Ovary (tissue), 7 donors: ENCODE measurements at regions not wholly inside any gene's neighbourhood (a gene's known extent, or its start where the extent isn't known, plus 50 kb on each side); places are given as distances from the start of the nearest gene placed in this dataset.
"Not testable (repeated sequence)": the region's sequence is repeated elsewhere in the genome, so short reads cannot be mapped to it uniquely, and the experiment has no call there.

Experiments
- DNase-seq, 5 donors: peaks; one replicate each; pipeline ENCODE4 v3.0.0-alpha.2; 2019 to 2020
- H3K27ac ChIP-seq, 2 donors: fragments of 200-600 bp; one replicate each; pipeline versions ENCODE4 v1.5.1 to v1.8.0; 2019 to 2022
- H3K27me3 ChIP-seq: fragments of 200-600 bp; one replicate; pipeline ENCODE4 v1.8.0; 2022
- H3K36me3 ChIP-seq: fragments of 200-600 bp; sonication (generic); one replicate; pipeline ENCODE4 v1.5.1; 2019
- H3K4me1 ChIP-seq: one replicate; pipeline ENCODE4 v1.8.1; 2013; ENCODE audit warnings: mild to moderate bottlenecking, moderate library complexity; ENCODE audit not compliant: insufficient read depth
- H3K4me3 ChIP-seq: fragments of 200-600 bp; sonication (generic); one replicate; pipeline ENCODE4 v1.5.1; 2017
- H3K9me3 ChIP-seq, 2 donors: fragments of 200-600 bp in 1 of 2; sonication (generic) in 1 of 2; one replicate each; pipeline versions ENCODE4 v1.5.1 to v1.8.1; 2013 to 2019; ENCODE audit warnings: mild to moderate bottlenecking in 1 of 2, moderate library complexity in 1 of 2
- CTCF ChIP-seq, 3 donors: fragments of 450-650 bp in 2 of 3; fragments of 200-600 bp in 1 of 3; IDR thresholded peaks; one replicate each; pipeline versions ENCODE4 v1.5.1 to v1.8.0; 2016 to 2022; ENCODE audit warnings: antibody characterized with exemption in 3 of 3, mild to moderate bottlenecking in 1 of 3
- EP300 ChIP-seq: sonication (generic); formaldehyde crosslinking; IDR thresholded peaks from one replicate; pipeline ENCODE4 v1.6.1; 2017; ENCODE audit warnings: antibody characterized with exemption
- POLR2A ChIP-seq: fragments of 450-650 bp; IDR thresholded peaks from one replicate; pipeline ENCODE4 v1.6.1; 2017; ENCODE audit warnings: antibody characterized with exemption, mild to moderate bottlenecking, moderate library complexity
- WGBS, 3 donors: extraction: QIAGEN DNeasy Blood & Tissue Kit in 1 of 3; methylation state at CpG; one replicate each; pipeline versions ENCODE4 v1.1.5 to v1.1.7; 2013 to 2017; 5-methylcytosine and 5-hydroxymethylcytosine counted together
- intact Hi-C, 4 donors: fragments of 100-400 bp; cut with DNase I; formaldehyde crosslinking; loops; one replicate each; pipeline versions ENCODE4 v1.11.0 to v1.15.1; 2022 to 2023
- donor health status: DM: no; HTN: no; CAD: no; lungs with moderate emphysema.
- donor health status: DM: no; HTN: no; CAD: no.
- donor health status: Bipolar disorder and iron deficiency.
- donor health status: DM: no; HTN: no; CAD: no.
- donor health status: DM: yes; HTN: yes; CAD: no.

- H3K9me3 ChIP-seq: no peaks in the 10 kb centered on the region
- intact Hi-C loops: loop anchor here in 1 of 4 donors (10.0 kb wide), 2 partner anchors 411 to 429 kb away; partner anchors contain the start of gene NXPH2
- TF ChIP-seq EP300: no peak
- peak; percentile 32 to 72 (median 63) for TF ChIP-seq CTCF (IDR thresholded peaks at IDR 0.05)
- H3K27me3 ChIP-seq: no peaks in the 10 kb centered on the region
- no peaks in the 10 kb centered on the region for H3K36me3 ChIP-seq
- no peak overlapping the region for H3K4me3 ChIP-seq
- 64 to 87% (median 69%) methylated on average over 1 of the region's 1 CpG for WGBS, 3 donors
- no peak overlapping the region for H3K27ac ChIP-seq
- H3K4me1 ChIP-seq: no peaks in the 10 kb centered on the region
- peak in 1 of 5 donors; percentile 35 for DNase-seq
Measured at GRCh38 chr2:138373993-138374408, 127.6 kb upstream of the SPOPL start.

GRCh38 chr2:138381373-138381772, 120.2 kb upstream of the SPOPL start:
- intact Hi-C loops: no loop called here
- no peak for DNase-seq
- Histone ChIP-seq H3K4me3 (no peak overlapping the region), H3K27me3 (no peaks in the 10 kb centered on the region), H3K9me3 (no peaks in the 10 kb centered on the region), H3K36me3 (no peaks in the 10 kb centered on the region), H3K4me1 (no peaks in the 10 kb centered on the region), H3K27ac (no peak overlapping the region)
- no peak for TF ChIP-seq POLR2A
- no peak for TF ChIP-seq EP300
- TF ChIP-seq CTCF (IDR thresholded peaks at IDR 0.05): no peak

- 90 to 94% (median 91%) methylated on average over 1 of the region's 1 CpG for WGBS, 3 donors
- Histone ChIP-seq H3K36me3 (no peaks in the 10 kb centered on the region), H3K4me3 (no peak overlapping the region), H3K27ac (no peak overlapping the region), H3K4me1 (no peaks in the 10 kb centered on the region), H3K9me3 (no peaks in the 10 kb centered on the region), H3K27me3 (no peaks in the 10 kb centered on the region)
- intact Hi-C loops: no loop called here
- DNase-seq: no peak
- TF ChIP-seq POLR2A (no peak), CTCF (IDR thresholded peaks at IDR 0.05) (no peak), EP300 (no peak)
Measured at GRCh38 chr2:138382672-138383071, 118.9 kb upstream of the SPOPL start.

GRCh38 chr2:138386191-138386590, 115.4 kb upstream of the SPOPL start:
- H3K9me3 ChIP-seq, H3K36me3 ChIP-seq, H3K27me3 ChIP-seq, H3K4me1 ChIP-seq, H3K4me3 ChIP-seq, H3K27ac ChIP-seq, intact Hi-C loops, DNase-seq: not testable (repeated sequence)
- 92 to 93% (median 92%) methylated on average over 9 of the region's 9 CpGs for WGBS, 3 donors

GRCh38 chr2:138389063-138389462, 112.5 kb upstream of the SPOPL start:
- no peak for TF ChIP-seq EP300
- no peak for TF ChIP-seq POLR2A
- TF ChIP-seq CTCF (IDR thresholded peaks at IDR 0.05): no peak
- no peak overlapping the region for H3K27ac ChIP-seq
- WGBS, 3 donors: 82 to 84% (median 83%) methylated on average over 4 of the region's 4 CpGs
- H3K27me3 ChIP-seq: no peaks in the 10 kb centered on the region
- no peaks in the 10 kb centered on the region for H3K36me3 ChIP-seq
- H3K4me1 ChIP-seq: no peaks in the 10 kb centered on the region
- no peak overlapping the region for H3K4me3 ChIP-seq
- DNase-seq: no peak
- H3K9me3 ChIP-seq: no peaks in the 10 kb centered on the region
- intact Hi-C loops: no loop called here
